ENCODE measurements at regions not wholly inside any gene's neighbourhood (a gene's known extent, or its start where the extent isn't known, plus 50 kb on each side); places are given as distances from the start of the nearest gene placed in this dataset.

- intact Hi-C loops (cut with DNase I) = no loop called here
These were observed 246.7 kb upstream of the EPHA4 start for GRCh38 chr2:221818616-221819320.

GRCh38 chr2:221817878-221818277 is 245.8 kb upstream of the EPHA4 start:
- Histone ChIP-seq H3K9me3 (no peaks in the 10 kb centered on the region), H3K4me1 (no peaks in the 10 kb centered on the region), H3K4me3 (no peak overlapping the region), H3K36me3 (no peaks in the 10 kb centered on the region), H3K27me3 (peaks cover 0 to 4% (median 0%) of the 10 kb centered on the region in 9 donors), H3K27ac (no peak overlapping the region)
- ATAC-seq (no peak), DNase-seq (no peak)
- intact Hi-C loops (cut with DNase I) = no loop called here
- TF ChIP-seq POLR2A (IDR thresholded peaks at IDR 0.05) = no peak
- TF ChIP-seq CTCF (IDR thresholded peaks at IDR 0.05) = no peak
- WGBS, 4 donors = 84 to 93% (median 89%) methylated on average over 3 of the region's 3 CpGs

More at GRCh38 chr2:221818616-221819320, 246.7 kb upstream of the EPHA4 start:
- DNase-seq (no peak), ATAC-seq (no peak)
- WGBS, 4 donors = 60 to 75% (median 67%) methylated on average over 9 of the region's 9 CpGs
- Histone ChIP-seq H3K9me3 (no peaks in the 10 kb centered on the region), H3K36me3 (no peaks in the 10 kb centered on the region), H3K27me3 (peaks cover 0 to 4% (median 0%) of the 10 kb centered on the region in 9 donors), H3K4me1 (no peaks in the 10 kb centered on the region), H3K4me3 (no peak overlapping the region), H3K27ac (no peak overlapping the region)
- TF ChIP-seq CTCF (IDR thresholded peaks at IDR 0.05) (no peak), POLR2A (IDR thresholded peaks at IDR 0.05) (no peak)

- intact Hi-C loops (cut with DNase I) = no loop called here
- H3K27ac ChIP-seq = no peak overlapping the region
- no peak overlapping the region for H3K4me3 ChIP-seq
- peaks cover 0 to 4% (median 0%) of the 10 kb centered on the region in 9 donors for H3K27me3 ChIP-seq
- ATAC-seq (no peak), DNase-seq (no peak)
- 58 to 80% (median 75%) methylated on average over 4 of the region's 4 CpGs for WGBS, 4 donors
- H3K9me3 ChIP-seq = no peaks in the 10 kb centered on the region
- no peaks in the 10 kb centered on the region for H3K36me3 ChIP-seq
- TF ChIP-seq POLR2A (IDR thresholded peaks at IDR 0.05) = no peak
- TF ChIP-seq CTCF (IDR thresholded peaks at IDR 0.05) = no peak
- no peaks in the 10 kb centered on the region for H3K4me1 ChIP-seq
These were observed 244.9 kb upstream of the EPHA4 start for GRCh38 chr2:221817052-221817451.

- Histone ChIP-seq H3K36me3 (no peaks in the 10 kb centered on the region), H3K9me3 (no peaks in the 10 kb centered on the region), H3K27ac (no peak overlapping the region), H3K27me3 (peaks cover 0 to 4% (median 0%) of the 10 kb centered on the region in 9 donors), H3K4me1 (no peaks in the 10 kb centered on the region), H3K4me3 (no peak overlapping the region)
- no peak for ATAC-seq
- no peak for DNase-seq
- TF ChIP-seq POLR2A (IDR thresholded peaks at IDR 0.05) = no peak
- TF ChIP-seq CTCF (IDR thresholded peaks at IDR 0.05) = no peak
- WGBS, 4 donors = 82 to 92% (median 87%) methylated on average over 9 of the region's 9 CpGs
- intact Hi-C loops (cut with DNase I) = no loop called here
These were observed 244.5 kb upstream of the EPHA4 start for GRCh38 chr2:221816566-221816965.
